Natural killer cell (primary cell): ENCODE measurements at regions not wholly inside any gene's neighbourhood (a gene's known extent, or its start where the extent isn't known, plus 50 kb on each side); places are given as distances from the start of the nearest gene placed in this dataset.
A peak's percentile ranks its signal among the peaks of the same experiment; 100 is the strongest.

Experiments used
- ATAC-seq, 3 donors: fragments of 150-1000 bp in 2 of 3; fragments of 200-7000 bp in 1 of 3; cut with Tn5 transposase; 1 replicate in 1 of 3; 2 replicates in 2 of 3; pipeline ENCODE4 v1.10.0; 2021; ENCODE audit warnings: mild to moderate bottlenecking in 2 of 3, moderate library complexity in 2 of 3
- DNase-seq, 2 donors: peaks; one replicate each; pipeline versions ENCODE4 v3.0.0 to v3.0.0-alpha.2; 2013 to 2021; ENCODE audit warnings: mixed read lengths in 1 of 2
- H3K27ac ChIP-seq: one replicate; pipeline ENCODE4 v1.5.1; 2013; ENCODE audit warnings: mild to moderate bottlenecking, low read length
- H3K27me3 ChIP-seq: one replicate; pipeline ENCODE4 v1.6.1; 2013; ENCODE audit warnings: low read length; ENCODE audit not compliant: control insufficient read depth, insufficient read depth
- H3K36me3 ChIP-seq: one replicate; pipeline ENCODE4 v1.6.1; 2013; ENCODE audit warnings: low read length; ENCODE audit not compliant: control insufficient read depth, insufficient read depth
- H3K4me1 ChIP-seq: one replicate; pipeline ENCODE4 v1.6.1; 2013; ENCODE audit warnings: low read length; ENCODE audit not compliant: control insufficient read depth, insufficient read depth
- H3K4me3 ChIP-seq: one replicate; pipeline ENCODE4 v1.5.1; 2013; ENCODE audit warnings: low read length
- H3K9me3 ChIP-seq: one replicate; pipeline ENCODE4 v1.6.1; 2013; ENCODE audit warnings: low read length; ENCODE audit not compliant: control insufficient read depth, insufficient read depth
- H3K27ac Mint-ChIP-seq, 2 donors: one replicate each; pipeline ENCODE4 v1.8.0; 2022; ENCODE audit warnings: mild to moderate bottlenecking in 2 of 2, mixed read lengths in 2 of 2, moderate library complexity in 1 of 2
- H3K27me3 Mint-ChIP-seq, 2 donors: one replicate each; pipeline ENCODE4 v1.8.0; 2022; ENCODE audit warnings: low read depth in 2 of 2, mixed read lengths in 2 of 2
- H3K36me3 Mint-ChIP-seq: one replicate; pipeline ENCODE4 v1.8.0; 2022; ENCODE audit warnings: mixed read lengths
- H3K4me1 Mint-ChIP-seq, 2 donors: one replicate each; pipeline ENCODE4 v1.8.0; 2022; ENCODE audit warnings: mixed read lengths in 2 of 2
- H3K4me3 Mint-ChIP-seq: one replicate; pipeline ENCODE4 v1.8.0; 2022; ENCODE audit warnings: mild to moderate bottlenecking, moderate library complexity, mixed read lengths
- H3K9me3 Mint-ChIP-seq, 2 donors: one replicate each; pipeline ENCODE4 v1.8.0; 2022; ENCODE audit warnings: mixed read lengths in 2 of 2
- CTCF ChIP-seq: fragments of 200-600 bp; IDR thresholded peaks from one replicate; pipeline ENCODE4 v1.8.0; 2022; ENCODE audit warnings: antibody characterized with exemption
- WGBS: methylation state at CpG from one replicate; pipeline ENCODE4 v1.1.7; 2013; ENCODE audit warnings: missing lambda C conversion rate; ENCODE audit not compliant: insufficient coverage; 5-methylcytosine and 5-hydroxymethylcytosine counted together
- intact Hi-C: fragments of 100-400 bp; cut with micrococcal nuclease; formaldehyde crosslinking; loops from one replicate; pipeline ENCODE4 v1.14.2; 2022

- intact Hi-C loops: no loop called here
- 71% methylated on average over 8 of the region's 8 CpGs for WGBS
These were observed 225.8 kb downstream of the ETS1 start for GRCh38 chr11:128361451-128362020.

GRCh38 chr11:128359515-128359914 lies 227.8 kb downstream of the ETS1 start:
- Histone ChIP-seq H3K4me1 (peaks cover 6% of the 10 kb centered on the region), H3K9me3 (no peaks in the 10 kb centered on the region), H3K27me3 (no peaks in the 10 kb centered on the region), H3K27ac (no peak overlapping the region), H3K4me3 (no peak overlapping the region), H3K36me3 (no peaks in the 10 kb centered on the region)
- no peak for DNase-seq
- WGBS: 98% methylated on average over 3 of the region's 3 CpGs
- no peak for ATAC-seq
- H3K36me3 Mint-ChIP-seq: no peaks in the 10 kb centered on the region
- TF ChIP-seq CTCF: no peak
- no peak overlapping the region for H3K4me3 Mint-ChIP-seq
- no peaks in the 10 kb centered on the region for H3K9me3 Mint-ChIP-seq
- H3K4me1 Mint-ChIP-seq: peaks cover 0 to 5% of the 10 kb centered on the region in 2 donors
- no peak overlapping the region for H3K27ac Mint-ChIP-seq
- intact Hi-C loops: no loop called here
- no peaks in the 10 kb centered on the region for H3K27me3 Mint-ChIP-seq

More at GRCh38 chr11:128361451-128362020, 225.8 kb downstream of the ETS1 start:
- peak in 1 of 2 donors; percentile 45 for DNase-seq
- peak in 2 of 3 donors; percentile 22 to 53 for ATAC-seq
- Histone ChIP-seq H3K9me3 (no peaks in the 10 kb centered on the region), H3K27me3 (no peaks in the 10 kb centered on the region), H3K27ac (peak overlapping the region; percentile 27), H3K4me3 (no peak overlapping the region), H3K4me1 (peaks cover 6% of the 10 kb centered on the region), H3K36me3 (no peaks in the 10 kb centered on the region)
- Mint-ChIP-seq H3K9me3 (no peaks in the 10 kb centered on the region), H3K36me3 (no peaks in the 10 kb centered on the region), H3K4me3 (no peak overlapping the region), H3K4me1 (no peaks in the 10 kb centered on the region), H3K27ac (no peak overlapping the region), H3K27me3 (no peaks in the 10 kb centered on the region)
- TF ChIP-seq CTCF: no peak

GRCh38 chr11:128357073-128357472 lies 230.3 kb downstream of the ETS1 start:
- intact Hi-C loops: no loop called here
- Histone ChIP-seq H3K4me1 (peaks cover 6% of the 10 kb centered on the region), H3K36me3 (no peaks in the 10 kb centered on the region), H3K27me3 (no peaks in the 10 kb centered on the region), H3K27ac (no peak overlapping the region), H3K4me3 (no peak overlapping the region), H3K9me3 (no peaks in the 10 kb centered on the region)
- no peaks in the 10 kb centered on the region for H3K36me3 Mint-ChIP-seq
- TF ChIP-seq CTCF: no peak
- WGBS: 89% methylated on average over 5 of the region's 5 CpGs
- H3K4me1 Mint-ChIP-seq: peaks cover 8 to 10% of the 10 kb centered on the region in 2 donors
- H3K27me3 Mint-ChIP-seq: peaks cover 0 to 4% of the 10 kb centered on the region in 2 donors
- ATAC-seq: no peak
- DNase-seq: no peak
- no peaks in the 10 kb centered on the region for H3K9me3 Mint-ChIP-seq
- no peak overlapping the region for H3K27ac Mint-ChIP-seq
- H3K4me3 Mint-ChIP-seq: no peak overlapping the region

GRCh38 chr11:128355558-128355957 lies 231.8 kb downstream of the ETS1 start:
- H3K9me3 Mint-ChIP-seq: no peaks in the 10 kb centered on the region
- Histone ChIP-seq H3K9me3 (no peaks in the 10 kb centered on the region), H3K27ac (no peak overlapping the region), H3K36me3 (no peaks in the 10 kb centered on the region), H3K4me3 (no peak overlapping the region), H3K27me3 (no peaks in the 10 kb centered on the region), H3K4me1 (no peaks in the 10 kb centered on the region)
- no peak overlapping the region for H3K27ac Mint-ChIP-seq
- intact Hi-C loops: no loop called here
- no peaks in the 10 kb centered on the region for H3K36me3 Mint-ChIP-seq
- no peak overlapping the region for H3K4me3 Mint-ChIP-seq
- H3K27me3 Mint-ChIP-seq: peaks cover 0 to 4% of the 10 kb centered on the region in 2 donors
- no peak for TF ChIP-seq CTCF
- ATAC-seq (no peak), DNase-seq (no peak)
- WGBS: 91% methylated on average over 1 of the region's 2 CpGs
- peaks cover 10 to 12% of the 10 kb centered on the region in 2 donors for H3K4me1 Mint-ChIP-seq
